Psoas muscle (tissue), 7 donors: ENCODE measurements at regions not wholly inside any gene's neighbourhood (a gene's known extent, or its start where the extent isn't known, plus 50 kb on each side); places are given as distances from the start of the nearest gene placed in this dataset.

Experiments used
- ATAC-seq, 4 donors: fragments of 200-7000 bp; cut with Tn5 transposase; one replicate each; pipeline ENCODE4 v1.9.1; 2020; ENCODE audit warnings: moderate library complexity in 3 of 4, mild to moderate bottlenecking in 2 of 4
- DNase-seq, 2 donors: peaks; one replicate each; pipeline ENCODE4 v3.0.0-alpha.2; 2020
- H3K27ac ChIP-seq: fragments of 200-600 bp; one replicate; pipeline ENCODE4 v1.8.0; 2022
- H3K27me3 ChIP-seq, 3 donors: fragments of 200-600 bp in 1 of 3; one replicate each; pipeline versions ENCODE4 v1.6.1 to v1.8.0; 2013 to 2022; ENCODE audit warnings: low read length in 2 of 3, mild to moderate bottlenecking in 2 of 3, moderate library complexity in 1 of 3; ENCODE audit not compliant: insufficient read depth in 3 of 3
- H3K36me3 ChIP-seq, 2 donors: fragments of 200-600 bp in 1 of 2; one replicate each; pipeline versions ENCODE4 v1.6.1 to v1.8.0; 2013 to 2022; ENCODE audit warnings: low read depth in 1 of 2, mild to moderate bottlenecking in 1 of 2, moderate library complexity in 1 of 2; ENCODE audit not compliant: insufficient read depth in 1 of 2
- H3K4me1 ChIP-seq: fragments of 200-600 bp; one replicate; pipeline ENCODE4 v1.8.0; 2022
- H3K4me3 ChIP-seq: fragments of 200-600 bp; one replicate; pipeline ENCODE4 v1.8.0; 2022; ENCODE audit warnings: mild to moderate bottlenecking
- H3K9me3 ChIP-seq: fragments of 200-600 bp; one replicate; pipeline ENCODE4 v1.8.0; 2022
- WGBS, 3 donors: extraction: QIAGEN DNeasy Blood & Tissue Kit; methylation state at CpG; one replicate each; pipeline versions ENCODE4 v1.1.6 to v1.1.7; 2013; 5-methylcytosine and 5-hydroxymethylcytosine counted together
- intact Hi-C, 2 donors: fragments of 100-400 bp; cut with DNase I; formaldehyde crosslinking; loops; one replicate each; pipeline versions ENCODE4 v1.11.0 to v1.14.2; 2022
- TF ChIP-seq, protein P1 (sequence below): fragments of 200-600 bp; IDR thresholded peaks from one replicate; pipeline ENCODE4 v1.8.0; 2022; ENCODE audit warnings: antibody characterized with exemption
- donor health status: healthy with polysubstance abuse.
- donor health status: DM: no; HTN: no; CAD: no; lungs with moderate emphysema.
- donor health status: Bipolar disorder and iron deficiency.
- donor health status: healthy.
- donor health status: DM: yes; HTN: yes; CAD: no.
- donor health status: DM: no; HTN: no; CAD: no.
- donor health status: DM: yes; HTN: yes; CAD: no.

DNA sequence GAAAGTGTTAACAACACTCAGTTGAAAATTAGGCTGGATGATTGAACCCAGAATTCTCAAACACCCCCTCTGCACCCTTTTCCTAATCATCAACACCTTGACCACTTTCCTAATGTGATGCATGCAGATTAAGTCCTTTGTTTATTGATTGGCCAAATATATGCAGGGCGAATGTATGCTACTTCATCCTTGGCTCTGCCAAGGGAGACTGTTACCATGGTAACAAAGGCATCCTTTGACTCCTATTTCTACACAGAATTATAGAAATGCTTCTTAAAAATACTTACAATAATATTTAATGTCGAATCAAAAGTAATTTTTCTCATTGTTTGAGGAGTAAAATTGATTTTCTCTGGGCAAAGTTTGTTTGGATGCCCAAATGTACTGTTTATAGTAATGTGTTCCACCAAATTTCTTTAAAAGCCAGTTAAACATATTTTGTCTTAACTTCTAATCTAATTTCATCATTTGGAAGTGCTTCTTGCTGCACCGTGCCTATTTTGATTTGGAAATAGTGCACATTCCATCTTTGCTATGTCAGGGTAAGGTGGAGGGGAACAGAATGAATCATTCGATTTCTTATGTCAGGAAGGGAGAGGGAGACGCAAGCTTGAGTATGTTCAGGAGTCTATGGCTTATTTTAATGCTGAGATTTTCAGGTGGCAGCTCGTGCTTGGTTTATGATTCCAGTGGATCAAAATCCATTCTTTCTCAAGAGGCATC lies 1384.3 kb upstream of the WWC1 start:
- ATAC-seq (no peak), DNase-seq (no peak)
- intact Hi-C loops, result no loop called here
- no peak overlapping the region for H3K27ac ChIP-seq
- H3K27me3 ChIP-seq, result no peaks in the 10 kb centered on the region
- no peaks in the 10 kb centered on the region for H3K9me3 ChIP-seq
- no peaks in the 10 kb centered on the region for H3K36me3 ChIP-seq
- 55 to 60% (median 55%) methylated on average over 6 of the region's 6 CpGs for WGBS, 3 donors
- TF ChIP-seq, protein P1, sequence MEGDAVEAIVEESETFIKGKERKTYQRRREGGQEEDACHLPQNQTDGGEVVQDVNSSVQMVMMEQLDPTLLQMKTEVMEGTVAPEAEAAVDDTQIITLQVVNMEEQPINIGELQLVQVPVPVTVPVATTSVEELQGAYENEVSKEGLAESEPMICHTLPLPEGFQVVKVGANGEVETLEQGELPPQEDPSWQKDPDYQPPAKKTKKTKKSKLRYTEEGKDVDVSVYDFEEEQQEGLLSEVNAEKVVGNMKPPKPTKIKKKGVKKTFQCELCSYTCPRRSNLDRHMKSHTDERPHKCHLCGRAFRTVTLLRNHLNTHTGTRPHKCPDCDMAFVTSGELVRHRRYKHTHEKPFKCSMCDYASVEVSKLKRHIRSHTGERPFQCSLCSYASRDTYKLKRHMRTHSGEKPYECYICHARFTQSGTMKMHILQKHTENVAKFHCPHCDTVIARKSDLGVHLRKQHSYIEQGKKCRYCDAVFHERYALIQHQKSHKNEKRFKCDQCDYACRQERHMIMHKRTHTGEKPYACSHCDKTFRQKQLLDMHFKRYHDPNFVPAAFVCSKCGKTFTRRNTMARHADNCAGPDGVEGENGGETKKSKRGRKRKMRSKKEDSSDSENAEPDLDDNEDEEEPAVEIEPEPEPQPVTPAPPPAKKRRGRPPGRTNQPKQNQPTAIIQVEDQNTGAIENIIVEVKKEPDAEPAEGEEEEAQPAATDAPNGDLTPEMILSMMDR, result no peak
- no peak overlapping the region for H3K4me3 ChIP-seq
- H3K4me1 ChIP-seq, result no peaks in the 10 kb centered on the region

DNA sequence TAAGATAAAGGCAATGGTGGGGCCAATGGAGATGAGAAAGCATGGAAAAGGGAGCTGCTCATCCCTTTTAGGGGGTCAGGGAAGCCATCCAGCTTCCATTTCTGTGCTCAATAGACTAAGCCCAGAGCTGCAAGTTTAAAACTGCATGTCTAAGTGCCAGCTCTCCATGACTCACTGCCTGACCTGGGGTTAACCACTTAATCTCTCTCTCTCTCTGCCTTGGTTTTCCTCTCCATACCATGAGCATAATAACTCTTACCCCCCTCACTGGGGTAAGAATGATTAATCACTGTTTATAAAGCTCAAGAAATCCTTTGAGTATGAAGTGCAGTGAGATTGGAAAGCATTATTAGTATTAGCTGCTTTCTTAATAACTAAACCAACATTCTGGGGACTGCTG lies 1382.4 kb upstream of the WWC1 start:
- Histone ChIP-seq H3K9me3 (no peaks in the 10 kb centered on the region), H3K4me1 (no peaks in the 10 kb centered on the region), H3K36me3 (no peaks in the 10 kb centered on the region), H3K27me3 (no peaks in the 10 kb centered on the region), H3K4me3 (no peak overlapping the region), H3K27ac (no peak overlapping the region)
- TF ChIP-seq, protein P1, result no peak
- ATAC-seq (no peak), DNase-seq (no peak)
- intact Hi-C loops, result no loop called here

DNA sequence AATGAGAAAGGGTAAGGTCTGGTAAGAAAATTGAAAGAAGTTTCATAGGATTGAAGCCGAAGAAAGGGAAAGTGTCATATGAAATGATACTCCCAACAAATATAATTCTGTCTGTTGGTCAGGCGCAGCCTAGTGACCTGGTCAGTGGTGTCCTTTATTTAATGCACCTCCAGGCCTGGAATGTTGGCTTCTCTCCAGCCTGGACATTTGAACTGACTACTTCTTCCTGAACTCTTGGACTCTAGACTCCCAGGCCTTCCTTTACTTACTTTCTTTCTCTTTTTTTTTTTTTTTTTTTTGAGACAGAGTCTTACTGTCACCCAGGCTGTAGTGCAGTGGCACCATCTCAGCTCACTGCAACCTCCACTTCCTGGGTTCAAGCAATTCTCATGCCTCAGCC lies 1381.5 kb upstream of the WWC1 start:
- no peak for ATAC-seq
- no peak for DNase-seq
- 87 to 92% (median 87%) methylated on average over 2 of the region's 2 CpGs for WGBS, 3 donors
- Histone ChIP-seq H3K27ac (no peak overlapping the region), H3K9me3 (no peaks in the 10 kb centered on the region), H3K36me3 (no peaks in the 10 kb centered on the region), H3K4me1 (no peaks in the 10 kb centered on the region), H3K4me3 (no peak overlapping the region), H3K27me3 (no peaks in the 10 kb centered on the region)
- intact Hi-C loops, result no loop called here
- TF ChIP-seq, protein P1, result no peak

DNA sequence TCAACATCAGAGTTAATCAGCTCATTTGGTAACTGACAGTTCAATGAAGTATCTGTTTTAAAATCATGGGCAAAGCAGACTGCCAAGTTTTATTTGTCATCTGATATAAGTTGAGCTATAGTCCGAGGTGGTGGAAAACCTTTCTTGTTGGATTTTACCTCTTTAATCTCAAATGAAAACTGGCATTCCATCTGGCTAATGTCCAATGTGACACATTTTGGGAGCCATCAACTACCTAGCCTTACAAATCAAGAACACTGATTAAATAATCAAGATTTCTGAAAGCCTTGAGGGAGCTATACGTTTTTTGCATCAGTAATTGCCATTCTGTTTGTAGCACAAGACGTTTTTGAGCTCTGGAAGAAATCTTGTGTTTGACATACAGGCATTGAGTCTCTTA lies 1380.5 kb upstream of the WWC1 start:
- no peak overlapping the region for H3K27ac ChIP-seq
- H3K27me3 ChIP-seq, result no peaks in the 10 kb centered on the region
- H3K4me1 ChIP-seq, result no peaks in the 10 kb centered on the region
- no peak overlapping the region for H3K4me3 ChIP-seq
- DNase-seq (no peak), ATAC-seq (no peak)
- H3K36me3 ChIP-seq, result no peaks in the 10 kb centered on the region
- intact Hi-C loops, result no loop called here
- TF ChIP-seq, protein P1, result no peak
- 46 to 49% (median 48%) methylated on average over 3 of the region's 3 CpGs for WGBS, 3 donors
- H3K9me3 ChIP-seq, result no peaks in the 10 kb centered on the region

DNA sequence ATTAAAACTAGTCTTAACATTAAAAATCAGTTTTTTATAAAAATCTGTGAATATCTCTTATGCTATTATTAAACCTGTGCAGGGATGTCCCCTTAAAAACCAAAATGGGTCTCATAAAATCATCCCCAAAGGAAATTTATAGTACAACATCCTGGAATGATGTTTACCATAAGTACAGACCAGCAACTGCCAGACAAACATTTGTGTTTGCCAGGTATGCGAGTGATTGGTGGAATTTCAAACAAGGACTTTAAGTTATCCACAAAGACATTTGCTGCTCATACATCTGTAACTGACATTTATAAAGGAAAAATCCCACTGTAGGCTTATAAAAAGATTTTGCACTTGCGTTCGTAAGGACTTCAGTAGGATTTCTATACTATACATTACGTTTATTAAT lies 1375.4 kb upstream of the WWC1 start:
- 94 to 96% (median 94%) methylated on average over 4 of the region's 4 CpGs for WGBS, 3 donors
- H3K4me3 ChIP-seq, result no peak overlapping the region
- no peaks in the 10 kb centered on the region for H3K27me3 ChIP-seq
- DNase-seq (no peak), ATAC-seq (no peak)
- intact Hi-C loops, result no loop called here
- no peaks in the 10 kb centered on the region for H3K36me3 ChIP-seq
- no peaks in the 10 kb centered on the region for H3K9me3 ChIP-seq
- no peaks in the 10 kb centered on the region for H3K4me1 ChIP-seq
- H3K27ac ChIP-seq, result no peak overlapping the region
- TF ChIP-seq, protein P1, result no peak
